A549 (cell line): ENCODE measurements at regions not wholly inside any gene's neighbourhood (a gene's known extent, or its start where the extent isn't known, plus 50 kb on each side); places are given as distances from the start of the nearest gene placed in this dataset.

ENCODE experiments used
- ATAC-seq, 2 experiments: fragments of 200-7000 bp in 1 of 2; fragments of >200 bp in 1 of 2; cut with Nextera tagmentation in 1 of 2; cut with Tn5 transposase in 1 of 2; 3 replicates each; pipeline versions ENCODE4 v1.8.0 to v1.9.1; 2018 to 2020; ENCODE audit warnings: mild to moderate bottlenecking in 1 of 2, moderate library complexity in 1 of 2
- CTCF ChIA-PET: fragments of 300-600 bp; sonication (Branson Sonifier 250); formaldehyde crosslinking; extraction: SDS; loops from one replicate; lab custom pipeline; 2021; ENCODE audit warnings: antibody characterized with exemption, inconsistent platforms; lab: Yijun Ruan, JAX
- POLR2A ChIA-PET: fragments of 350-600 bp; formaldehyde crosslinking; extraction: SDS; loops from one replicate; lab custom pipeline; 2021; ENCODE audit warnings: antibody characterized with exemption, inconsistent platforms; lab: Yijun Ruan, JAX
- DNase-seq, 2 experiments: peaks; one replicate each; pipeline versions ENCODE4 v3.0.0 to v3.0.0-alpha.2; 2011 to 2016; ENCODE audit warnings: low read depth in 1 of 2, low spot score in 1 of 2
- FAIRE-seq: peaks from 2 replicates; lab custom pipeline; 2011; peaks lifted over from hg19 to GRCh38; lab: Jason Lieb, UNC
- H3K27ac ChIP-seq, 2 experiments: fragments of >200 bp; sonication (Bioruptor Twin); formaldehyde crosslinking; 3 replicates each; pipeline ENCODE4 v1.5.1; 2016 to 2017
- H3K4me1 ChIP-seq: fragments of >200 bp; sonication (Bioruptor Twin); formaldehyde crosslinking; 3 replicates; pipeline ENCODE4 v1.6.1; 2016
- H3K4me2 ChIP-seq: fragments of >200 bp; sonication (Bioruptor Twin); formaldehyde crosslinking; 3 replicates; pipeline ENCODE4 v1.6.1; 2016
- H3K4me3 ChIP-seq: fragments of >200 bp; sonication (Bioruptor Twin); formaldehyde crosslinking; 3 replicates; pipeline ENCODE4 v1.5.1; 2016
- H3K9me3 ChIP-seq: fragments of >200 bp; sonication (Bioruptor Twin); formaldehyde crosslinking; 3 replicates; pipeline ENCODE4 v1.6.1; 2016
- CBX2 ChIP-seq: fragments of 200-600 bp; sonication (generic); IDR thresholded peaks from 2 replicates; pipeline ENCODE4 v1.6.1; 2016; ENCODE audit warnings: low read depth, mild to moderate bottlenecking, borderline replicate concordance
- CBX8 ChIP-seq: fragments of 200-600 bp; sonication (generic); IDR thresholded peaks from 2 replicates; pipeline ENCODE4 v1.6.1; 2016
- CEBPB ChIP-seq, 2 experiments: fragments of >200 bp in 1 of 2; sonication (Bioruptor Twin) in 1 of 2; formaldehyde crosslinking in 1 of 2; IDR thresholded peaks; 2 replicates each; pipeline ENCODE4 v1.6.1; 2012 to 2016
- EHF ChIP-seq: fragments of 250-450 bp; sonication (Bioruptor Pico); IDR thresholded peaks from 2 replicates; pipeline ENCODE4 v1.5.0; 2020; ENCODE audit warnings: mild to moderate bottlenecking
- EHMT2 ChIP-seq: fragments of 200-600 bp; sonication (generic); IDR thresholded peaks from 2 replicates; pipeline ENCODE4 v1.6.1; 2016; ENCODE audit warnings: antibody characterized with exemption, low read depth, mild to moderate bottlenecking, moderate library complexity
- HDAC2 ChIP-seq: fragments of 200-600 bp; sonication (generic); IDR thresholded peaks from 2 replicates; pipeline ENCODE4 v1.6.1; 2016
- HOXA7 ChIP-seq: fragments of 250-450 bp; sonication (Bioruptor Pico); IDR thresholded peaks from 2 replicates; pipeline ENCODE4 v1.5.0; 2020; ENCODE audit warnings: mild to moderate bottlenecking, moderate library complexity
- JUN ChIP-seq, 2 experiments: fragments of >200 bp; sonication (Bioruptor Twin); formaldehyde crosslinking; IDR thresholded peaks; 2 replicates in 1 of 2; 3 replicates in 1 of 2; pipeline ENCODE4 v1.6.1; 2016 to 2017
- JUNB ChIP-seq: fragments of >200 bp; sonication (Bioruptor Twin); formaldehyde crosslinking; IDR thresholded peaks from 2 replicates; pipeline ENCODE4 v1.6.1; 2016
- MAFK ChIP-seq: fragments of 450-650 bp; IDR thresholded peaks from 2 replicates; pipeline ENCODE4 v1.6.1; 2014; ENCODE audit not compliant: partially characterized antibody
- NFE2L2 ChIP-seq: fragments of 150-350 bp; conservative IDR thresholded peaks from 2 replicates; pipeline ENCODE4 v1.6.1; 2014; ENCODE audit warnings: low read length
- POLR2AphosphoS2 ChIP-seq: conservative IDR thresholded peaks from 2 replicates; pipeline ENCODE4 v1.6.1; 2012; ENCODE audit warnings: low read length, improper control_type of control experiment, inconsistent platforms
- RARB ChIP-seq: fragments of 250-450 bp; sonication (Bioruptor Pico); IDR thresholded peaks from 2 replicates; pipeline ENCODE4 v1.8.0; 2021; ENCODE audit warnings: mild to moderate bottlenecking, moderate library complexity
- RCOR1 ChIP-seq: fragments of 150-350 bp; IDR thresholded peaks from 2 replicates; pipeline ENCODE4 v1.6.1; 2014; ENCODE audit warnings: antibody characterized with exemption, low read length, low read depth
- RFX5 ChIP-seq: fragments of 450-650 bp; IDR thresholded peaks from 2 replicates; pipeline ENCODE4 v1.7.1; 2014; ENCODE audit warnings: antibody characterized with exemption, mild to moderate bottlenecking, moderate library complexity
- RNF2 ChIP-seq: fragments of 200-600 bp; sonication (generic); IDR thresholded peaks from 2 replicates; pipeline ENCODE4 v1.6.1; 2016; ENCODE audit warnings: low read depth, mild to moderate bottlenecking, antibody characterized with exemption, moderate library complexity, borderline replicate concordance
- SREBF2 ChIP-seq: fragments of 450-650 bp; IDR thresholded peaks from 2 replicates; pipeline ENCODE4 v1.6.1; 2014; ENCODE audit warnings: mild to moderate bottlenecking, moderate library complexity
- TP53 ChIP-seq: fragments of 250-450 bp; sonication (Bioruptor Pico); IDR thresholded peaks from 2 replicates; pipeline ENCODE4 v1.5.0; 2021; ENCODE audit warnings: mild to moderate bottlenecking, moderate library complexity
- ZC3H11A ChIP-seq: fragments of 450-650 bp; IDR thresholded peaks from 2 replicates; pipeline ENCODE4 v1.6.1; 2014; ENCODE audit warnings: antibody characterized with exemption, mild to moderate bottlenecking
- ZNF302 ChIP-seq: fragments of 250-450 bp; sonication (Bioruptor Pico); IDR thresholded peaks from 2 replicates; pipeline ENCODE4 v1.9.0; 2021; ENCODE audit warnings: inconsistent platforms, mild to moderate bottlenecking, moderate library complexity
- ZSCAN20 ChIP-seq: fragments of 250-450 bp; sonication (Bioruptor Pico); IDR thresholded peaks from 2 replicates; pipeline ENCODE4 v1.8.0; 2022; ENCODE audit warnings: mild to moderate bottlenecking, moderate library complexity
- WGBS: methylation state at CpG from one replicate; pipeline ENCODE4 v1.1.6; 2017; ENCODE audit errors: missing lambda C conversion rate; 5-methylcytosine and 5-hydroxymethylcytosine counted together
- TF ChIP-seq, protein P1 (sequence below): fragments of 150-350 bp; IDR thresholded peaks from 2 replicates; pipeline ENCODE4 v1.6.1; 2014; ENCODE audit warnings: low read depth, mild to moderate bottlenecking, low read length
- TF ChIP-seq, protein P2 (sequence below): fragments of 250-450 bp; sonication (Bioruptor Pico); IDR thresholded peaks from 2 replicates; pipeline ENCODE4 v1.5.0; 2021; ENCODE audit warnings: mild to moderate bottlenecking, moderate library complexity, borderline replicate concordance
- TF ChIP-seq, protein P3 (sequence below): IDR thresholded peaks from 2 replicates; pipeline ENCODE4 v1.6.1; 2012
- TF ChIP-seq, protein P4 (sequence below): IDR thresholded peaks from 2 replicates; pipeline ENCODE4 v1.6.1; 2012; ENCODE audit warnings: low read depth, borderline replicate concordance

DNA sequence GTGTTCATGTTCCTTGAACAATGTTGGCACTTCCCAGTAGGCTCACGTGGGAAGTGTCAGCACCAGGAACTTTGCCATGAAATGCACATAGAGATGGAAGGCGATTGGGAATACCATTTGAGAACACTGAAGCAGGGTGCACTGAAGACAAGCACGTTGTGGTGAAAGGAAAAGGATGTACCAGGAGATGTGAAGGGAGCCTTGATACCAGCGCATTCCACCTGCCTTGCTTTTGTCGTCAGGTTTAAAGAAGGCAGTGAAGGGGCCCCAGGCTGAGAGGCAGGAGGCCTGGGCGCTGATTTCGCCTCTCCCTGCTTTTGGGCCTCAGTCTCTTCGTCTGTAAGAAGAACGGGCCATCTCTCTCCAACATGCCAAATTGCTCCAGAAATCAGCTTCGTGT, 194.5 kb upstream of the HES1 start:
- no peak overlapping the region for H3K4me2 ChIP-seq
- H3K4me1 ChIP-seq, result no peaks in the 10 kb centered on the region
- ATAC-seq (no peak), DNase-seq (no peak), FAIRE-seq (no peak)
- H3K4me3 ChIP-seq, result no peak overlapping the region
- TF ChIP-seq HOXA7 (CRISPR knock-in tag) (no peak), CBX2 (no peak), JUNB (no peak), CBX8 (no peak), ZC3H11A (no peak), JUN (IDR thresholded peaks at IDR 0.05) (no peak), POLR2AphosphoS2 (no peak), TP53 (CRISPR knock-in tag) (no peak), ZNF302 (CRISPR knock-in tag) (no peak), SREBF2 (no peak), HDAC2 (no peak), NFE2L2 (no peak), ZSCAN20 (CRISPR knock-in tag) (no peak), RARB (CRISPR knock-in tag) (no peak), CEBPB (IDR thresholded peaks at IDR 0.05) (no peak), RFX5 (no peak)
- TF ChIP-seq, protein P1, sequence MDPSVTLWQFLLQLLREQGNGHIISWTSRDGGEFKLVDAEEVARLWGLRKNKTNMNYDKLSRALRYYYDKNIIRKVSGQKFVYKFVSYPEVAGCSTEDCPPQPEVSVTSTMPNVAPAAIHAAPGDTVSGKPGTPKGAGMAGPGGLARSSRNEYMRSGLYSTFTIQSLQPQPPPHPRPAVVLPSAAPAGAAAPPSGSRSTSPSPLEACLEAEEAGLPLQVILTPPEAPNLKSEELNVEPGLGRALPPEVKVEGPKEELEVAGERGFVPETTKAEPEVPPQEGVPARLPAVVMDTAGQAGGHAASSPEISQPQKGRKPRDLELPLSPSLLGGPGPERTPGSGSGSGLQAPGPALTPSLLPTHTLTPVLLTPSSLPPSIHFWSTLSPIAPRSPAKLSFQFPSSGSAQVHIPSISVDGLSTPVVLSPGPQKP, result no peak
- TF ChIP-seq, protein P2, sequence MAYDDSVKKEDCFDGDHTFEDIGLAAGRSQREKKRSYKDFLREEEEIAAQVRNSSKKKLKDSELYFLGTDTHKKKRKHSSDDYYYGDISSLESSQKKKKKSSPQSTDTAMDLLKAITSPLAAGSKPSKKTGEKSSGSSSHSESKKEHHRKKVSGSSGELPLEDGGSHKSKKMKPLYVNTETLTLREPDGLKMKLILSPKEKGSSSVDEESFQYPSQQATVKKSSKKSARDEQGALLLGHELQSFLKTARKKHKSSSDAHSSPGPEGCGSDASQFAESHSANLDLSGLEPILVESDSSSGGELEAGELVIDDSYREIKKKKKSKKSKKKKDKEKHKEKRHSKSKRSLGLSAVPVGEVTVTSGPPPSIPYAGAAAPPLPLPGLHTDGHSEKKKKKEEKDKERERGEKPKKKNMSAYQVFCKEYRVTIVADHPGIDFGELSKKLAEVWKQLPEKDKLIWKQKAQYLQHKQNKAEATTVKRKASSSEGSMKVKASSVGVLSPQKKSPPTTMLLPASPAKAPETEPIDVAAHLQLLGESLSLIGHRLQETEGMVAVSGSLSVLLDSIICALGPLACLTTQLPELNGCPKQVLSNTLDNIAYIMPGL (CRISPR knock-in tag), result no peak
- TF ChIP-seq, protein P3, sequence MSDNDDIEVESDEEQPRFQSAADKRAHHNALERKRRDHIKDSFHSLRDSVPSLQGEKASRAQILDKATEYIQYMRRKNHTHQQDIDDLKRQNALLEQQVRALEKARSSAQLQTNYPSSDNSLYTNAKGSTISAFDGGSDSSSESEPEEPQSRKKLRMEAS, result no peak
- TF ChIP-seq, protein P4, sequence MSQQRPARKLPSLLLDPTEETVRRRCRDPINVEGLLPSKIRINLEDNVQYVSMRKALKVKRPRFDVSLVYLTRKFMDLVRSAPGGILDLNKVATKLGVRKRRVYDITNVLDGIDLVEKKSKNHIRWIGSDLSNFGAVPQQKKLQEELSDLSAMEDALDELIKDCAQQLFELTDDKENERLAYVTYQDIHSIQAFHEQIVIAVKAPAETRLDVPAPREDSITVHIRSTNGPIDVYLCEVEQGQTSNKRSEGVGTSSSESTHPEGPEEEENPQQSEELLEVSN, result no peak
- no peaks in the 10 kb centered on the region for H3K9me3 ChIP-seq
- no peak overlapping the region for H3K27ac ChIP-seq
- ChIA-PET POLR2A (no interaction called here), CTCF (no interaction called here)
- WGBS, result 69% methylated on average over 10 of the region's 10 CpGs

DNA sequence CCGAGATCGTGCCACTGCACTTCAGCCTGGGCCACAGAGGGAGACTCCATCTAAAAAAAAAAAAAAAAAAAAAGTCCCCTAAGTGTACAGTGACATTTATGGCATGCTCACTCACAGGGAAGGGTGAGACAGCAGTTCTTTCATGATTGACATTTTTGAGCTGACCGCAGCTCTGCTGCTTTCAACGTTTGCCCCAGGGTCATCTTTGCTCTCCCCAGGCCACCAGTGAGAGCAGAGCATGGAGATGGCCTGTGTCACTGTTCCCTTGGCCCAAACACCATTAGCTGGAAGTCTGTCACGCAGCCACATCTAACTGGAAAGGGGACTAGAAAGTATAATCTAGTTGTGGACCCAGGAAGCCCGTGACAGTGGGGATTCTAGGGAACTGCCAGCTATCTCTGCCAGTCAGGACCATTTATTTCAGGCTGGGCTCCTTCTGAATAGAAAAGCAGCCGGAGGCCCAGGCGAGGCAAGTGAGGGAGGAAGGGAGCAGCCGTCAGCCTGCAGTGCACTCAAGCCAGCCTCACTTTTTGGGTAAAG, 193.4 kb upstream of the HES1 start:
- ChIA-PET POLR2A (interaction anchor here (0.6 kb wide), 1 partner anchor 71 kb away, joined by 3 read pairs; no protein-coding TSS in a partner anchor), CTCF (no interaction called here)
- Histone ChIP-seq H3K9me3 (no peaks in the 10 kb centered on the region), H3K4me1 (no peaks in the 10 kb centered on the region), H3K4me2 (no peak overlapping the region), H3K27ac (no peak overlapping the region), H3K4me3 (no peak overlapping the region)
- DNase-seq, result peak in 1 of 2 experiments; percentile 3
- ATAC-seq, result no peak
- TF ChIP-seq HDAC2 (no peak), MAFK (no peak), EHMT2 (no peak), CBX8 (no peak)
- FAIRE-seq, result no peak
- WGBS, result 77% methylated on average over 8 of the region's 9 CpGs

DNA sequence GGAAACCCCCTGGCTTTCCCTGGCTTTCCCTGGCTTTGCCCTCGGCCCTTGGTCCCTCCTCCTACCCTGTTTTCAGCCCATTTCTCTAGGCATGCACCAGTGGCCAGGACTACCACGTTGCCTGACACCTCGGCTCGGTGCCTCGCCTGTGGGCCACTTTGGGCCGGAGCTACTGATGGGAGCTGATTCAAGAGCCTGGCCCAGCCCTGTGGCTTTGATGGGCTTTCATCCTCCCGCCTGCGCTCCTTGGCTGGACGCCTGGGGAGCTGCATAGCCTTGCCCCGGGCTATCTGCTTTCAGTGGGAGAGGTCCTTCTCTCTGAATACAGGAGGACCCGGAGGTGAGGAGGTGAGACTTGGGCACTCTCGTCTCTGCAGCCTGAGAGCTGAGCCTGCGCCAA, 192.7 kb upstream of the HES1 start:
- no peak for ATAC-seq
- WGBS, result 89% methylated on average over 13 of the region's 13 CpGs
- H3K4me1 ChIP-seq, result no peaks in the 10 kb centered on the region
- POLR2A ChIA-PET, result no interaction called here
- no peak overlapping the region for H3K4me3 ChIP-seq
- no peak overlapping the region for H3K4me2 ChIP-seq
- CTCF ChIA-PET, result no interaction called here
- TF ChIP-seq, protein P2 (CRISPR knock-in tag), result no peak
- TF ChIP-seq POLR2AphosphoS2, result no peak
- no peak for TF ChIP-seq RNF2
- TF ChIP-seq RCOR1, result no peak
- TF ChIP-seq EHF, result no peak
- TF ChIP-seq, all 56 proteins: peak for 0
- Histone ChIP-seq H3K9me3 (no peaks in the 10 kb centered on the region), H3K27ac (no peak overlapping the region)
- no peak for DNase-seq
- no peak for FAIRE-seq
